ENCODE measurements at regions not wholly inside any gene's neighbourhood (a gene's known extent, or its start where the extent isn't known, plus 50 kb on each side); places are given as distances from the start of the nearest gene placed in this dataset.
A peak's percentile ranks its signal among the peaks of the same experiment; 100 is the strongest.

GRCh38 chr14:87005280-87005679 is 987.7 kb downstream of the GALC start:
- peak; percentile 26 for ATAC-seq
- intact Hi-C loops (cut with micrococcal nuclease) = no loop called here

GRCh38 chr14:87002776-87003175 is 990.2 kb downstream of the GALC start:
- no peak for DNase-seq
- intact Hi-C loops (cut with micrococcal nuclease) = no loop called here
- no peak for ATAC-seq

More at GRCh38 chr14:87005280-87005679, 987.7 kb downstream of the GALC start:
- DNase-seq = no peak

GRCh38 chr14:87001333-87001732 is 991.6 kb downstream of the GALC start:
- ATAC-seq (no peak), DNase-seq (no peak)
- intact Hi-C loops (cut with micrococcal nuclease) = no loop called here

- DNase-seq (no peak), ATAC-seq (no peak)
- intact Hi-C loops (cut with micrococcal nuclease) = no loop called here
Measured at GRCh38 chr14:87000081-87000480, 992.9 kb downstream of the GALC start.

GRCh38 chr14:86999036-86999435 is 993.9 kb downstream of the GALC start:
- ATAC-seq = no peak
- no peak for DNase-seq
- intact Hi-C loops (cut with micrococcal nuclease) = no loop called here

GRCh38 chr14:86997271-86997670 is 995.7 kb downstream of the GALC start:
- intact Hi-C loops (cut with micrococcal nuclease) = no loop called here
- ATAC-seq (no peak), DNase-seq (no peak)

GRCh38 chr14:86990396-86990795 is 1002.6 kb downstream of the GALC start:
- ATAC-seq = no peak
- intact Hi-C loops (cut with micrococcal nuclease) = no loop called here
- DNase-seq = no peak

GRCh38 chr14:86989285-86989684 is 1003.7 kb downstream of the GALC start:
- no peak for ATAC-seq
- no peak for DNase-seq
- intact Hi-C loops (cut with micrococcal nuclease) = no loop called here

GRCh38 chr14:86987966-86988365 is 1005.0 kb downstream of the GALC start:
- ATAC-seq (no peak), DNase-seq (no peak)
- intact Hi-C loops (cut with micrococcal nuclease) = no loop called here

GRCh38 chr14:86973177-86973576 is 1019.8 kb downstream of the GALC start:
- DNase-seq = no peak
- intact Hi-C loops (cut with micrococcal nuclease) = no loop called here
- ATAC-seq = no peak

GRCh38 chr14:86971292-86971691 is 1021.7 kb downstream of the GALC start:
- ATAC-seq = no peak
- intact Hi-C loops (cut with micrococcal nuclease) = no loop called here
- DNase-seq = no peak

GRCh38 chr14:86961106-86961716 is 1031.8 kb downstream of the GALC start:
- intact Hi-C loops (cut with micrococcal nuclease) = no loop called here
- DNase-seq (no peak), ATAC-seq (no peak)

GRCh38 chr14:86955771-86956354 is 1037.1 kb downstream of the GALC start:
- intact Hi-C loops (cut with micrococcal nuclease) = no loop called here
- no peak for DNase-seq
- no peak for ATAC-seq

GRCh38 chr14:86954623-86955022 is 1038.4 kb downstream of the GALC start:
- DNase-seq = no peak
- intact Hi-C loops (cut with micrococcal nuclease) = no loop called here
- no peak for ATAC-seq

GRCh38 chr14:86946446-86946845 is 1046.5 kb downstream of the GALC start:
- intact Hi-C loops (cut with micrococcal nuclease) = no loop called here
- no peak for DNase-seq
- ATAC-seq = no peak

- intact Hi-C loops (cut with micrococcal nuclease) = no loop called here
- ATAC-seq (no peak), DNase-seq (no peak)
Measured at GRCh38 chr14:86944434-86944833, 1048.5 kb downstream of the GALC start.

GRCh38 chr14:86943391-86944365 is 1049.3 kb downstream of the GALC start:
- no peak for ATAC-seq
- intact Hi-C loops (cut with micrococcal nuclease) = no loop called here

GRCh38 chr14:86942936-86943335 is 1050.0 kb downstream of the GALC start:
- intact Hi-C loops (cut with micrococcal nuclease) = no loop called here
- DNase-seq (no peak), ATAC-seq (no peak)

More at GRCh38 chr14:86943391-86944365, 1049.3 kb downstream of the GALC start:
- DNase-seq = no peak

GRCh38 chr14:86940106-86940505 is 1052.9 kb downstream of the GALC start:
- no peak for ATAC-seq
- DNase-seq = no peak
- intact Hi-C loops (cut with micrococcal nuclease) = no loop called here

- ATAC-seq = no peak
- no peak for DNase-seq
- intact Hi-C loops (cut with micrococcal nuclease) = no loop called here
Measured at GRCh38 chr14:86938320-86938719, 1054.7 kb downstream of the GALC start.
